ENCODE measurements at regions not wholly inside any gene's neighbourhood (a gene's known extent, or its start where the extent isn't known, plus 50 kb on each side); places are given as distances from the start of the nearest gene placed in this dataset.
A peak's percentile ranks its signal among the peaks of the same experiment; 100 is the strongest.

DNA sequence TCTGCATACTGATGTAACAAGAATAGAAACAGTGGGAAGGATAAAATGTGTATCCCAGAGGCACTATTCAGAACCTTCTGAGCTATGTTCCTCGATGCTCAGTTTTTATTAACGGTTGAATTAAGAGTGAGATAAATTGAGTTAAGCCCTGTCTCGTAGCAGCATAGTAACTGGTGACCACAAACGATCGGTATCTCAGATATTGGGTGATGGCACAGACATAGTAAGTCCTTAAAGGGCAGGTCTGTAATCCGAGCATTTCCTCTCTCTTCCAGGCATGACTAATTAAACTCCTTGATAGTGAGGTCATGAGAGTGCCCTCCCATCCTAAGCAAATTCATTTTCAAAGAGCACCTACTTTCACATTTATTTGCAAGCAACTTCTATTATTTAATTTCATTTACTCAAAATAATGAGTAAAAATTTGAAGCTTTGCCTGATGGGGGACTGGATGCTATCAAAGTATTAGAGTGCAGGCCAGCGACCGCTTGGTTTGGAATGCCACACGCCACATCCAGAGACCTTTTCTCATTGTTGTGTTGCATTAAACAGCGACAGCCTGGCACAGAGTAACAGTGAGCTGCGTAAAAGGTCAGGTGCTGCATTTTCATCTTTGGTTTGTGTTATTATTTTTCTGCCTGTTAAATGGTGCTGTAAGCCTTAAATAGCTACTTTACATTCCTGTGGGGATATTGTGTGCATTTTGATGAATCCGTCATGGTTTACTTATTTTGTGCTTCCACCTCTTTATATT, 101.9 kb downstream of the PCDH7 start:
- Histone ChIP-seq H3K4me3 (no peak overlapping the region), H3K4me1 (replicated peaks in 1 of 2) (peaks cover 0 to 28% of the 10 kb centered on the region in 2 donors), H3K27ac (peak overlapping the region in 1 of 2 donors; percentile 35)
- in situ Hi-C loops (cut with MboI; ENCODE audit: low pct_unique_long_range_greater_than_20kb in 2 of 9, low sequenced_read_pairs in 9 of 9, unreplicated experiment in 9 of 9) = no loop called here
- WGBS, 10 experiments = 21 to 94% (median 65%) methylated on average over 5 to 12 of the region's 12 CpGs; no CpG with 5 or more reads in 1 of the 10 experiments
- peak in 6 of 8 experiments; percentile 56 to 98 (median 88) for ATAC-seq (replicated peaks in 6 of 8)

- peaks cover 1 to 28% of the 10 kb centered on the region in 2 donors for H3K4me1 ChIP-seq (replicated peaks in 1 of 2)
- H3K4me3 ChIP-seq = no peak overlapping the region
- ATAC-seq (replicated peaks in 6 of 8) = peak in 2 of 8 experiments; percentile 52 to 71
- 42 to 96% (median 83%) methylated on average over 2 to 10 of the region's 10 CpGs for WGBS, 10 experiments
- in situ Hi-C loops (cut with MboI; ENCODE audit: low pct_unique_long_range_greater_than_20kb in 2 of 9, low sequenced_read_pairs in 9 of 9, unreplicated experiment in 9 of 9) = no loop called here
- H3K27ac ChIP-seq = peak overlapping the region in 1 of 2 donors; percentile 5
Observed at GRCh38 chr4:30822911-30823551, 102.9 kb downstream of the PCDH7 start.

GRCh38 chr4:30825008-30825770, 105.0 kb downstream of the PCDH7 start:
- no peak overlapping the region for H3K4me3 ChIP-seq
- no peak overlapping the region for H3K27ac ChIP-seq
- ATAC-seq (replicated peaks in 6 of 8) = no peak
- in situ Hi-C loops (cut with MboI; ENCODE audit: low pct_unique_long_range_greater_than_20kb in 2 of 9, low sequenced_read_pairs in 9 of 9, unreplicated experiment in 9 of 9) = no loop called here
- peaks cover 9 to 43% of the 10 kb centered on the region in 2 donors for H3K4me1 ChIP-seq (replicated peaks in 1 of 2)
- whole genome bisulfite sequencing, 10 experiments = 30 to 100% (median 94%) methylated on average over 1 of the region's 1 CpG; no CpG with 5 or more reads in 4 of the 10 experiments

- peaks cover 16 to 40% of the 10 kb centered on the region in 2 donors for H3K4me1 ChIP-seq (replicated peaks in 1 of 2)
- 15 to 96% (median 63%) methylated on average over 4 to 5 of the region's 5 CpGs for WGBS, 10 experiments
- in situ Hi-C loops (cut with MboI; ENCODE audit: low pct_unique_long_range_greater_than_20kb in 2 of 9, low sequenced_read_pairs in 9 of 9, unreplicated experiment in 9 of 9) = no loop called here
- H3K4me3 ChIP-seq = no peak overlapping the region
- H3K27ac ChIP-seq = no peak overlapping the region
- peak in 4 of 8 experiments; percentile 16 to 89 (median 72) for ATAC-seq (replicated peaks in 6 of 8)
Observed at GRCh38 chr4:30828264-30828926, 108.2 kb downstream of the PCDH7 start.

DNA sequence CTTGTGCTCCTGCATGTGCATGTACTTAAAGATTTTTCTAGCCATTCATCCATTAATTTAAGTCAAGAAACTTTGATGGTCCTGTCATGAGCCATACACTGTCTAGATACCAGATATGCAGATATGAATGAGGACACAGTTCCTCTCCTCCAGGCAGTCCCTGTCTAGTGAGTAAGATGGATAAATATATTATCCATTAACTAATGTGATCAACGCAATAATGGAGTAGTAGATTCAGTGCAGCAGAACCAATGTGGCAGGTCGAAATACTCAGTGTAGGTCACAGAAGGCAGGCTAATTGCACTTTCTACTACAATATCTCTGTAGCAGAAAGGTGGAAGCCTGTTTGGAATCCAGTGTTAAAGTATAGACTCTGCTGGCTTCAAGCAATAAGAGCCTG, 112.5 kb downstream of the PCDH7 start:
- peaks cover 23 to 62% of the 10 kb centered on the region in 2 donors for H3K4me1 ChIP-seq (replicated peaks in 1 of 2)
- peak overlapping the region in 1 of 2 donors; percentile 58 for H3K27ac ChIP-seq
- 17 to 80% (median 66%) methylated on average over 1 to 2 of the region's 2 CpGs; no CpG with 5 or more reads in 4 of the 10 experiments for WGBS, 10 experiments
- ATAC-seq (replicated peaks in 6 of 8) = peak in 5 of 8 experiments; percentile 38 to 75 (median 62)
- H3K4me3 ChIP-seq = no peak overlapping the region
- in situ Hi-C loops (cut with MboI; ENCODE audit: low pct_unique_long_range_greater_than_20kb in 2 of 9, low sequenced_read_pairs in 9 of 9, unreplicated experiment in 9 of 9) = no loop called here

GRCh38 chr4:30833206-30833605, 113.0 kb downstream of the PCDH7 start:
- Histone ChIP-seq H3K4me1 (replicated peaks in 1 of 2) (peaks cover 20 to 65% of the 10 kb centered on the region in 2 donors), H3K4me3 (no peak overlapping the region), H3K27ac (peak overlapping the region in 1 of 2 donors; percentile 58)
- in situ Hi-C loops (cut with MboI; ENCODE audit: low pct_unique_long_range_greater_than_20kb in 2 of 9, low sequenced_read_pairs in 9 of 9, unreplicated experiment in 9 of 9) = no loop called here
- ATAC-seq (replicated peaks in 6 of 8) = no peak
- WGBS, 10 experiments = 4 to 100% (median 85%) methylated on average over 1 to 2 of the region's 2 CpGs; no CpG with 5 or more reads in 2 of the 10 experiments

DNA sequence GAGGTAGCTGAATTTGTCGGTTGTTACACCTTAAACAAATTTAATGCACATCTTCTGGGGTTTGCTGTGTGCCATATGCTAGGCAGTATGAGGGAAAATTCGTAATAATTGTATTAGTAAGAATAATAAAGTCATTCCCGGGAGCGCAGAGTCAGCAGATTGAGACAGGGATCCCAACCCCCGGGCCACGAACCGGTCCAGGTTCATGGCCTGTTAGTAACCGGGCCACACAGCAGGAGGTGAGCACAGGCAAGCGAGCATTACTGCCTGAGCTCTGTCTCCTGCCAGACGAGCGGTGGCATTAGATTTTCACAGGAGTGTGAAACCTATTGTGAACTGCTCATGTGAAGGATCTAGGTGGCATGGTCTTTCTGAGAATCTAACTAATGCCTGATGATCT, 114.9 kb downstream of the PCDH7 start:
- Histone ChIP-seq H3K27ac (no peak overlapping the region), H3K4me3 (no peak overlapping the region), H3K4me1 (replicated peaks in 1 of 2) (peaks cover 19 to 62% of the 10 kb centered on the region in 2 donors)
- in situ Hi-C loops (cut with MboI; ENCODE audit: low pct_unique_long_range_greater_than_20kb in 2 of 9, low sequenced_read_pairs in 9 of 9, unreplicated experiment in 9 of 9) = no loop called here
- 24 to 83% (median 75%) methylated on average over 1 to 11 of the region's 11 CpGs; no CpG with 5 or more reads in 2 of the 10 experiments for WGBS, 10 experiments
- ATAC-seq (replicated peaks in 6 of 8) = no peak

DNA sequence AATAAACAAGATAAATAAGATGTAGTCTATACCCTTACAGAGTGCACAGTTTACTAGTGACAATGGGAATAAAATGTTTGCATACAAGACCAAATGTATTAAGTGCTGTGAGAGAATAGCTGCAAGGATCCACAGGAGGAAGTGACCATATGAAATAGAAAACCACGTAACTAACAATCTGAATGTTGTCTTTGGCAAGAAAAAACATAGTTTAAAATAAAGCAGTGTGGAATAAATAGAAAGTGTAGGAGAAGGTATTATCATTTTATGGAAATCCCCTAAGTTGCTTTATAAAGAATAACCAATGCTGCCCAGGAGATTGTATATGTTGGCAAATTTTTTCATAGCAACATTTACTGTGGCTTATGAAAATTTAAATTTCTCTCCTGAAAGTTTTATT, 116.1 kb downstream of the PCDH7 start:
- no peak for ATAC-seq (replicated peaks in 6 of 8)
- in situ Hi-C loops (cut with MboI; ENCODE audit: low pct_unique_long_range_greater_than_20kb in 2 of 9, low sequenced_read_pairs in 9 of 9, unreplicated experiment in 9 of 9) = no loop called here
- Histone ChIP-seq H3K4me3 (no peak overlapping the region), H3K4me1 (replicated peaks in 1 of 2) (peaks cover 20 to 66% of the 10 kb centered on the region in 2 donors), H3K27ac (no peak overlapping the region)
- WGBS, 10 experiments = 0 to 100% (median 100%) methylated on average over 1 of the region's 1 CpG

DNA sequence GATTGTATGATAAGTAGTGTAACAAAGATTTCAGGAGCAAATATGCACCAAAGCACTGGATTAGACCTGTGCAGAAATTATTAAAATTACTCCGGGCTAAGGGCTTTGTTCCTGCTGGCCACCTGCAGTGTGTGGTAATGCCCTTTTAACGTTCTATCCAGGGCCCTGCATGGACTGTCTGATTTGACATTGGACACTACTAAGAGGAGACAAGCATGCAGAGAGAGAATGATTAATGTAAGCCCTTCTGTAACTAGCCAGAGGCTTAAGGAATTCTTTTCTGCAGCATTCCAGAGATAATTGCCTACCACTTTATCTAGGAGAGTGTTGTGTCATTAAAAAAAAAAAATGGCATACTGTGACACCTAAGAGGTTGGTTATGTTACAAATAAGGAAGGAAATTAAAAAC, 117.0 kb downstream of the PCDH7 start:
- Histone ChIP-seq H3K27ac (peak overlapping the region in 1 of 2 donors; percentile 14), H3K4me1 (replicated peaks in 1 of 2) (peaks cover 18 to 63% of the 10 kb centered on the region in 2 donors), H3K4me3 (no peak overlapping the region)
- in situ Hi-C loops (cut with MboI; ENCODE audit: low pct_unique_long_range_greater_than_20kb in 2 of 9, low sequenced_read_pairs in 9 of 9, unreplicated experiment in 9 of 9) = no loop called here
- ATAC-seq (replicated peaks in 6 of 8) = peak; percentile 26 to 98 (median 94)
- 0 to 32% (median 2%) methylated on average over 1 to 2 of the region's 2 CpGs for WGBS, 10 experiments

GRCh38 chr4:30837861-30838260, 117.7 kb downstream of the PCDH7 start:
- in situ Hi-C loops (cut with MboI; ENCODE audit: low pct_unique_long_range_greater_than_20kb in 2 of 9, low sequenced_read_pairs in 9 of 9, unreplicated experiment in 9 of 9) = no loop called here
- 37 to 100% (median 82%) methylated on average over 1 to 2 of the region's 2 CpGs; no CpG with 5 or more reads in 1 of the 10 experiments for WGBS, 10 experiments
- Histone ChIP-seq H3K4me3 (no peak overlapping the region), H3K4me1 (replicated peaks in 1 of 2) (peaks cover 17 to 56% of the 10 kb centered on the region in 2 donors), H3K27ac (no peak overlapping the region)
- no peak for ATAC-seq (replicated peaks in 6 of 8)

DNA sequence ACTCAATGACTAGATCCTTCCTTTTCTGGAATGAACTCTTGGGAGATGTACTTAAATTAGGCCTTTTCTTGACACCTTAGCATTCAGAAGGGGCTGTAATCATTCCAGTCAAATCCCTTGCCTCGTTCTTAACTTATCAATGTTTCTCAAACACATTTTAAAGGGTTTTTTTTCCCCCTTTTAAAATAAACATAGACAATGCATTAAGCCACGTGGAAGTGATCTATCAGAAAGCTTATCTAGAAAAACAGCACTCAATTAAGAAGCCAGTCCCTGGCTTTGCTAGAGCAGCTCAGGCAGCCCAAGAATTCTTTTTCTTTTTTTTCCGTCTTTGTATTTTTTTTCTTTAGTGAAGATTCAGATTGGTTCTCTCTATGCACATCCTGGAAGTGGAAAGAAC, 118.2 kb downstream of the PCDH7 start:
- no peak overlapping the region for H3K27ac ChIP-seq
- in situ Hi-C loops (cut with MboI; ENCODE audit: low pct_unique_long_range_greater_than_20kb in 2 of 9, low sequenced_read_pairs in 9 of 9, unreplicated experiment in 9 of 9) = no loop called here
- 23 to 83% (median 67%) methylated on average over 2 to 3 of the region's 3 CpGs; no CpG with 5 or more reads in 1 of the 10 experiments for WGBS, 10 experiments
- no peak overlapping the region for H3K4me3 ChIP-seq
- no peak for ATAC-seq (replicated peaks in 6 of 8)
- H3K4me1 ChIP-seq (replicated peaks in 1 of 2) = peaks cover 14 to 51% of the 10 kb centered on the region in 2 donors
